Vagina (tissue), 2 donors: ENCODE measurements at regions not wholly inside any gene's neighbourhood (a gene's known extent, or its start where the extent isn't known, plus 50 kb on each side); places are given as distances from the start of the nearest gene placed in this dataset.
"Not testable (repeated sequence)": the region's sequence is repeated elsewhere in the genome, so short reads cannot be mapped to it uniquely, and the experiment has no call there.

ENCODE experiments used
- DNase-seq, 2 donors: peaks; one replicate each; pipeline ENCODE4 v3.0.0-alpha.2; 2017; ENCODE audit errors: extremely low spot score in 2 of 2
- H3K27ac ChIP-seq: fragments of 200-600 bp; sonication (generic); one replicate; pipeline ENCODE4 v1.5.1; 2019
- H3K27me3 ChIP-seq: fragments of 200-600 bp; sonication (generic); one replicate; pipeline ENCODE4 v1.5.1; 2019
- H3K36me3 ChIP-seq, 2 donors: fragments of 200-600 bp; sonication (generic); one replicate each; pipeline ENCODE4 v1.5.1; 2017 to 2019
- H3K4me1 ChIP-seq: fragments of 200-600 bp; sonication (generic); one replicate; pipeline ENCODE4 v1.5.1; 2019
- H3K4me3 ChIP-seq, 2 donors: fragments of 200-600 bp; sonication (generic); 1 replicate in 1 of 2; 2 replicates in 1 of 2; pipeline ENCODE4 v1.5.1; 2016 to 2019
- H3K9me3 ChIP-seq: fragments of 200-600 bp; sonication (generic); one replicate; pipeline ENCODE4 v1.5.1; 2019
- CTCF ChIP-seq, 3 experiments: fragments of 450-650 bp in 2 of 3; fragments of 200-600 bp in 1 of 3; sonication (generic) in 1 of 3; IDR thresholded peaks; one replicate each; pipeline ENCODE4 v1.5.1; 2017 to 2019; ENCODE audit warnings: antibody characterized with exemption in 3 of 3, mild to moderate bottlenecking in 2 of 3, moderate library complexity in 2 of 3
- POLR2A ChIP-seq, 2 donors: fragments of 450-650 bp; IDR thresholded peaks; one replicate each; pipeline ENCODE4 v1.6.1; 2017; ENCODE audit warnings: antibody characterized with exemption in 2 of 2, mild to moderate bottlenecking in 2 of 2, moderate library complexity in 2 of 2
- POLR2AphosphoS5 ChIP-seq, 2 donors: sonication (generic); formaldehyde crosslinking; IDR thresholded peaks; one replicate each; pipeline ENCODE4 v1.9.0; 2017; ENCODE audit warnings: antibody characterized with exemption in 2 of 2, mild to moderate bottlenecking in 2 of 2, low read depth in 1 of 2; ENCODE audit not compliant: insufficient read depth in 1 of 2
- intact Hi-C: fragments of 100-400 bp; cut with DNase I; formaldehyde crosslinking; loops from one replicate; pipeline ENCODE4 v1.15.1; 2023

- H3K9me3 ChIP-seq, result peaks cover 3% of the 10 kb centered on the region
- no peaks in the 10 kb centered on the region for H3K4me1 ChIP-seq
- no peaks in the 10 kb centered on the region for H3K36me3 ChIP-seq
- no peak for DNase-seq
- no peak overlapping the region for H3K27ac ChIP-seq
- H3K27me3 ChIP-seq, result no peaks in the 10 kb centered on the region
- H3K4me3 ChIP-seq, result no peak overlapping the region
- no peak for TF ChIP-seq POLR2A (IDR thresholded peaks at IDR 0.05)
- intact Hi-C loops, result no loop called here
Measured at GRCh38 chr16:55999683-56000082, 124.5 kb upstream of the CES5A start.

GRCh38 chr16:55993088-55993487 lies 117.9 kb upstream of the CES5A start:
- H3K4me3 ChIP-seq, result no peak overlapping the region
- no peaks in the 10 kb centered on the region for H3K4me1 ChIP-seq
- H3K36me3 ChIP-seq, result no peaks in the 10 kb centered on the region
- no peaks in the 10 kb centered on the region for H3K27me3 ChIP-seq
- no peak overlapping the region for H3K27ac ChIP-seq
- intact Hi-C loops, result no loop called here
- TF ChIP-seq POLR2AphosphoS5 (IDR thresholded peaks at IDR 0.05; ENCODE audit: insufficient read depth in 1 of 2, low read depth in 1 of 2), result no peak
- TF ChIP-seq POLR2A (IDR thresholded peaks at IDR 0.05), result no peak
- H3K9me3 ChIP-seq, result no peaks in the 10 kb centered on the region
- no peak for DNase-seq

- H3K9me3 ChIP-seq, result no peaks in the 10 kb centered on the region
- no peak overlapping the region for H3K27ac ChIP-seq
- no peaks in the 10 kb centered on the region for H3K36me3 ChIP-seq
- no peak for TF ChIP-seq CTCF (IDR thresholded peaks at IDR 0.05)
- no peak for TF ChIP-seq POLR2A (IDR thresholded peaks at IDR 0.05)
- no peak for TF ChIP-seq POLR2AphosphoS5 (IDR thresholded peaks at IDR 0.05; ENCODE audit: insufficient read depth in 1 of 2, low read depth in 1 of 2)
- no peak overlapping the region for H3K4me3 ChIP-seq
- no peaks in the 10 kb centered on the region for H3K27me3 ChIP-seq
- H3K4me1 ChIP-seq, result no peaks in the 10 kb centered on the region
- intact Hi-C loops, result no loop called here
- no peak for DNase-seq
Measured at GRCh38 chr16:55992551-55992950, 117.4 kb upstream of the CES5A start.

- no peaks in the 10 kb centered on the region for H3K9me3 ChIP-seq
- TF ChIP-seq POLR2AphosphoS5 (IDR thresholded peaks at IDR 0.05; ENCODE audit: insufficient read depth in 1 of 2, low read depth in 1 of 2) (no peak), POLR2A (IDR thresholded peaks at IDR 0.05) (no peak), CTCF (IDR thresholded peaks at IDR 0.05) (no peak)
- no peaks in the 10 kb centered on the region for H3K4me1 ChIP-seq
- H3K27me3 ChIP-seq, result no peaks in the 10 kb centered on the region
- no peak overlapping the region for H3K4me3 ChIP-seq
- DNase-seq, result no peak
- H3K36me3 ChIP-seq, result no peaks in the 10 kb centered on the region
- no peak overlapping the region for H3K27ac ChIP-seq
- intact Hi-C loops, result no loop called here
Measured at GRCh38 chr16:55991843-55992242, 116.7 kb upstream of the CES5A start.

- no peak for DNase-seq
- intact Hi-C loops, result no loop called here
- no peak for TF ChIP-seq POLR2AphosphoS5 (IDR thresholded peaks at IDR 0.05; ENCODE audit: insufficient read depth in 1 of 2, low read depth in 1 of 2)
- no peak for TF ChIP-seq POLR2A (IDR thresholded peaks at IDR 0.05)
- no peak for TF ChIP-seq CTCF (IDR thresholded peaks at IDR 0.05)
- no peaks in the 10 kb centered on the region for H3K27me3 ChIP-seq
- no peaks in the 10 kb centered on the region for H3K4me1 ChIP-seq
- H3K27ac ChIP-seq, result no peak overlapping the region
- no peaks in the 10 kb centered on the region for H3K9me3 ChIP-seq
- no peaks in the 10 kb centered on the region for H3K36me3 ChIP-seq
- no peak overlapping the region for H3K4me3 ChIP-seq
Measured at GRCh38 chr16:55989569-55989907, 114.4 kb upstream of the CES5A start.

GRCh38 chr16:55988850-55989568 lies 113.8 kb upstream of the CES5A start:
- H3K27me3 ChIP-seq, H3K36me3 ChIP-seq, H3K27ac ChIP-seq, H3K9me3 ChIP-seq, intact Hi-C loops, H3K4me3 ChIP-seq, DNase-seq, H3K4me1 ChIP-seq: not testable (repeated sequence)
